OCI-LY1 (cell line): ENCODE measurements at regions not wholly inside any gene's neighbourhood (a gene's known extent, or its start where the extent isn't known, plus 50 kb on each side); places are given as distances from the start of the nearest gene placed in this dataset.

Source experiments
- H2AFZ ChIP-seq: fragments of 200-600 bp; sonication (generic), shearing (Covaris generic); 2 replicates; pipeline ENCODE4 v1.6.0; 2014; ENCODE audit warnings: antibody characterized with exemption, mild to moderate bottlenecking, low read length
- H3F3A ChIP-seq: fragments of 200-600 bp; sonication (generic), shearing (Covaris generic); 2 replicates; pipeline ENCODE4 v1.6.0; 2014; ENCODE audit warnings: mild to moderate bottlenecking, antibody characterized with exemption, low read length, moderate library complexity; ENCODE audit not compliant: insufficient read depth
- H3K27ac ChIP-seq: fragments of 200-600 bp; sonication (generic); 2 replicates; pipeline ENCODE4 v1.5.1; 2014; ENCODE audit warnings: low read length, mixed run types, mild to moderate bottlenecking, low read depth; ENCODE audit not compliant: poor library complexity, severe bottlenecking
- H3K27me3 ChIP-seq: fragments of 200-600 bp; sonication (generic); 2 replicates; pipeline ENCODE4 v1.6.0; 2014; ENCODE audit warnings: antibody characterized with exemption, mild to moderate bottlenecking, low read length, moderate library complexity; ENCODE audit not compliant: insufficient read depth
- H3K36me3 ChIP-seq: fragments of 200-600 bp; sonication (generic); 2 replicates; pipeline ENCODE4 v1.6.1; 2014; ENCODE audit warnings: mild to moderate bottlenecking, antibody characterized with exemption, low read length, moderate library complexity, mixed read lengths; ENCODE audit not compliant: insufficient read depth
- H3K4me1 ChIP-seq: fragments of 200-600 bp; sonication (generic); 2 replicates; pipeline ENCODE4 v1.5.1; 2014; ENCODE audit warnings: mild to moderate bottlenecking, low read length, moderate library complexity; ENCODE audit not compliant: insufficient read depth, severe bottlenecking
- H3K4me2 ChIP-seq: fragments of 200-600 bp; sonication (generic), shearing (Covaris generic); 2 replicates; pipeline ENCODE4 v1.6.1; 2014; ENCODE audit warnings: low read length
- H3K4me3 ChIP-seq: fragments of 200-600 bp; sonication (generic); 2 replicates; pipeline ENCODE4 v1.5.1; 2014; ENCODE audit warnings: low read length, low read depth, mild to moderate bottlenecking, mixed read lengths; ENCODE audit not compliant: poor library complexity, severe bottlenecking
- H3K79me2 ChIP-seq: fragments of 200-600 bp; shearing (Covaris generic); 2 replicates; pipeline ENCODE4 v1.6.1; 2016; ENCODE audit warnings: mixed run types, low read length, mixed read lengths; ENCODE audit not compliant: insufficient read depth
- H3K9ac ChIP-seq: fragments of 200-600 bp; sonication (generic), shearing (Covaris generic); 2 replicates; pipeline ENCODE4 v1.6.1; 2014; ENCODE audit warnings: mild to moderate bottlenecking, low read length, mixed read lengths
- H3K9me2 ChIP-seq: fragments of 200-600 bp; sonication (generic), shearing (Covaris generic); 2 replicates; pipeline ENCODE4 v1.6.1; 2014; ENCODE audit warnings: low read depth, mild to moderate bottlenecking, low read length, mixed read lengths
- H3K9me3 ChIP-seq: fragments of 200-600 bp; shearing (Covaris generic); 2 replicates; pipeline ENCODE4 v1.6.1; 2014; ENCODE audit warnings: low read length, mixed read lengths
- H4K20me1 ChIP-seq: fragments of 200-600 bp; sonication (generic), shearing (Covaris generic); 2 replicates; pipeline ENCODE4 v1.6.0; 2016; ENCODE audit warnings: mild to moderate bottlenecking, low read length; ENCODE audit not compliant: insufficient read depth
- CTCF ChIP-seq: fragments of 200-600 bp; sonication (generic), shearing (Covaris generic); IDR thresholded peaks from 2 replicates; pipeline ENCODE4 v1.5.1; 2017; ENCODE audit warnings: mild to moderate bottlenecking, antibody characterized with exemption, low read length, moderate library complexity, mixed read lengths
- EZH2 ChIP-seq: fragments of 200-600 bp; sonication (generic), shearing (Covaris generic); IDR thresholded peaks from 2 replicates; pipeline ENCODE4 v1.8.0; 2017; ENCODE audit warnings: borderline replicate concordance, mixed run types, mild to moderate bottlenecking, antibody characterized with exemption, low read length, moderate library complexity, mixed read lengths

- Histone ChIP-seq H3K9me3 (no peaks in the 10 kb centered on the region), H3K36me3 (no peaks in the 10 kb centered on the region), H3K9ac (no peak overlapping the region), H2AFZ (no peak overlapping the region), H3K9me2 (no peaks in the 10 kb centered on the region), H3K27me3 (no peaks in the 10 kb centered on the region), H4K20me1 (no peaks in the 10 kb centered on the region), H3K79me2 (no peaks in the 10 kb centered on the region), H3K4me3 (no peak overlapping the region), H3K27ac (no peak overlapping the region), H3F3A (no peaks in the 10 kb centered on the region), H3K4me1 (no peaks in the 10 kb centered on the region), H3K4me2 (no peak overlapping the region)
- TF ChIP-seq EZH2 (no peak), CTCF (no peak)
Observed at GRCh38 chr19:34118879-34119748, 53.2 kb upstream of the LSM14A start.

GRCh38 chr19:34120141-34120540 lies 52.2 kb upstream of the LSM14A start:
- H3K4me2 ChIP-seq: no peak overlapping the region
- H3K36me3 ChIP-seq: no peaks in the 10 kb centered on the region
- TF ChIP-seq EZH2 (no peak), CTCF (no peak)
- H3K9me2 ChIP-seq: no peaks in the 10 kb centered on the region
- no peaks in the 10 kb centered on the region for H3K4me1 ChIP-seq
- H3K4me3 ChIP-seq: no peak overlapping the region
- H3F3A ChIP-seq: no peaks in the 10 kb centered on the region
- no peaks in the 10 kb centered on the region for H3K9me3 ChIP-seq
- H4K20me1 ChIP-seq: no peaks in the 10 kb centered on the region
- no peaks in the 10 kb centered on the region for H3K27me3 ChIP-seq
- no peak overlapping the region for H3K27ac ChIP-seq
- no peak overlapping the region for H2AFZ ChIP-seq
- no peaks in the 10 kb centered on the region for H3K79me2 ChIP-seq
- no peak overlapping the region for H3K9ac ChIP-seq

- Histone ChIP-seq H3K27ac (no peak overlapping the region), H2AFZ (no peak overlapping the region), H3K9ac (no peak overlapping the region), H3K4me1 (no peaks in the 10 kb centered on the region), H3K9me2 (no peaks in the 10 kb centered on the region), H3K4me2 (no peak overlapping the region), H3K4me3 (no peak overlapping the region), H3F3A (no peaks in the 10 kb centered on the region), H3K9me3 (no peaks in the 10 kb centered on the region), H3K36me3 (no peaks in the 10 kb centered on the region), H3K79me2 (no peaks in the 10 kb centered on the region), H4K20me1 (no peaks in the 10 kb centered on the region), H3K27me3 (no peaks in the 10 kb centered on the region)
- TF ChIP-seq EZH2 (no peak), CTCF (peak; percentile 85)
Observed at GRCh38 chr19:34120846-34121639, 51.3 kb upstream of the LSM14A start.
